ENCODE measurements at regions not wholly inside any gene's neighbourhood (a gene's known extent, or its start where the extent isn't known, plus 50 kb on each side); places are given as distances from the start of the nearest gene placed in this dataset.

- no peak overlapping the region for H3K27ac ChIP-seq (ENCODE audit: insufficient read depth, low read length)
- no peaks in the 10 kb centered on the region for H3K79me2 ChIP-seq (ENCODE audit: control insufficient read depth, insufficient read depth, low read length)
- no peaks in the 10 kb centered on the region for H3K36me3 ChIP-seq (ENCODE audit: control insufficient read depth, insufficient read depth, low read length)
- peaks cover 2% of the 10 kb centered on the region for H3K27me3 ChIP-seq (ENCODE audit: control insufficient read depth, insufficient read depth, low read length)
- H3K9ac ChIP-seq (ENCODE audit: insufficient read depth, low read length) = no peak overlapping the region
- H3K4me1 ChIP-seq (ENCODE audit: control insufficient read depth, extremely low read depth, insufficient read depth, low read length) = no peaks in the 10 kb centered on the region
- no peak for DNase-seq (ENCODE audit: low read depth in 2 of 2)
- H3K4me3 ChIP-seq (replicated peaks in 1 of 4; ENCODE audit: control extremely low read depth in 1 of 4, insufficient read depth in 1 of 4, low read depth in 3 of 4, low read length in 4 of 4) = no peak overlapping the region
- H4K20me1 ChIP-seq (ENCODE audit: control insufficient read depth, extremely low read depth, insufficient read depth, low read length) = no peaks in the 10 kb centered on the region
- TF ChIP-seq CTCF (conservative IDR thresholded peaks at IDR 0.05 in 1 of 2, IDR thresholded peaks at IDR 0.05 in 1 of 2; ENCODE audit: low read depth in 1 of 2, low read length in 2 of 2) (no peak), EZH2 (IDR thresholded peaks at IDR 0.05; ENCODE audit: low read length, missing control alignments) (no peak)
- no peak overlapping the region for H2AFZ ChIP-seq (ENCODE audit: low read length)
- H3K4me2 ChIP-seq (ENCODE audit: extremely low read depth, insufficient read depth, low read length) = no peak overlapping the region
- H3K9me3 ChIP-seq (ENCODE audit: control insufficient read depth, insufficient read depth, low read depth, low read length) = no peaks in the 10 kb centered on the region
These were observed 233.4 kb downstream of the FOXO1 start for GRCh38 chr13:40433001-40433400.

- no peak for DNase-seq (ENCODE audit: low read depth in 2 of 2)
- Histone ChIP-seq H3K4me1 (ENCODE audit: control insufficient read depth, extremely low read depth, insufficient read depth, low read length) (no peaks in the 10 kb centered on the region), H2AFZ (ENCODE audit: low read length) (no peak overlapping the region), H3K4me2 (ENCODE audit: extremely low read depth, insufficient read depth, low read length) (no peak overlapping the region), H3K27me3 (ENCODE audit: control insufficient read depth, insufficient read depth, low read length) (peaks cover 1% of the 10 kb centered on the region), H3K9me3 (ENCODE audit: control insufficient read depth, insufficient read depth, low read depth, low read length) (no peaks in the 10 kb centered on the region), H4K20me1 (ENCODE audit: control insufficient read depth, extremely low read depth, insufficient read depth, low read length) (no peaks in the 10 kb centered on the region), H3K36me3 (ENCODE audit: control insufficient read depth, insufficient read depth, low read length) (no peaks in the 10 kb centered on the region), H3K79me2 (ENCODE audit: control insufficient read depth, insufficient read depth, low read length) (no peaks in the 10 kb centered on the region), H3K27ac (ENCODE audit: insufficient read depth, low read length) (no peak overlapping the region), H3K4me3 (replicated peaks in 1 of 4; ENCODE audit: control extremely low read depth in 1 of 4, insufficient read depth in 1 of 4, low read depth in 3 of 4, low read length in 4 of 4) (no peak overlapping the region), H3K9ac (ENCODE audit: insufficient read depth, low read length) (no peak overlapping the region)
- TF ChIP-seq CTCF (conservative IDR thresholded peaks at IDR 0.05 in 1 of 2, IDR thresholded peaks at IDR 0.05 in 1 of 2; ENCODE audit: low read depth in 1 of 2, low read length in 2 of 2) (no peak), EZH2 (IDR thresholded peaks at IDR 0.05; ENCODE audit: low read length, missing control alignments) (no peak)
These were observed 232.9 kb downstream of the FOXO1 start for GRCh38 chr13:40433577-40433976.

GRCh38 chr13:40434516-40435397 lies 231.7 kb downstream of the FOXO1 start:
- TF ChIP-seq CTCF (conservative IDR thresholded peaks at IDR 0.05 in 1 of 2, IDR thresholded peaks at IDR 0.05 in 1 of 2; ENCODE audit: low read depth in 1 of 2, low read length in 2 of 2) (no peak), EZH2 (IDR thresholded peaks at IDR 0.05; ENCODE audit: low read length, missing control alignments) (no peak)
- Histone ChIP-seq H3K4me1 (ENCODE audit: control insufficient read depth, extremely low read depth, insufficient read depth, low read length) (no peaks in the 10 kb centered on the region), H3K9me3 (ENCODE audit: control insufficient read depth, insufficient read depth, low read depth, low read length) (no peaks in the 10 kb centered on the region), H3K27me3 (ENCODE audit: control insufficient read depth, insufficient read depth, low read length) (no peaks in the 10 kb centered on the region), H3K9ac (ENCODE audit: insufficient read depth, low read length) (no peak overlapping the region), H3K79me2 (ENCODE audit: control insufficient read depth, insufficient read depth, low read length) (no peaks in the 10 kb centered on the region), H3K27ac (ENCODE audit: insufficient read depth, low read length) (no peak overlapping the region), H3K36me3 (ENCODE audit: control insufficient read depth, insufficient read depth, low read length) (no peaks in the 10 kb centered on the region), H2AFZ (ENCODE audit: low read length) (no peak overlapping the region), H3K4me2 (ENCODE audit: extremely low read depth, insufficient read depth, low read length) (no peak overlapping the region), H4K20me1 (ENCODE audit: control insufficient read depth, extremely low read depth, insufficient read depth, low read length) (no peaks in the 10 kb centered on the region), H3K4me3 (replicated peaks in 1 of 4; ENCODE audit: control extremely low read depth in 1 of 4, insufficient read depth in 1 of 4, low read depth in 3 of 4, low read length in 4 of 4) (no peak overlapping the region)
- no peak for DNase-seq (ENCODE audit: low read depth in 2 of 2)

All from fibroblast of lung (primary cell).